ENCODE measurements at regions not wholly inside any gene's neighbourhood (a gene's known extent, or its start where the extent isn't known, plus 50 kb on each side); places are given as distances from the start of the nearest gene placed in this dataset.

GRCh38 chr10:93235686-93236085, 162.0 kb downstream of the CYP26A1 start:
- no peak for TF ChIP-seq CTCF (IDR thresholded peaks at IDR 0.05)
- TF ChIP-seq POLR2A (IDR thresholded peaks at IDR 0.05), result no peak
- no peak for TF ChIP-seq EP300 (IDR thresholded peaks at IDR 0.05)

Measured in gastroesophageal sphincter (tissue), 3 donors.